ENCODE measurements at regions not wholly inside any gene's neighbourhood (a gene's known extent, or its start where the extent isn't known, plus 50 kb on each side); places are given as distances from the start of the nearest gene placed in this dataset.

- TF ChIP-seq REST (tag by site-specific recombination; IDR thresholded peaks at IDR 0.05) (no peak), ZNF23 (tag by site-specific recombination; IDR thresholded peaks at IDR 0.05; ENCODE audit: borderline replicate concordance) (no peak), CTCF (tag by site-specific recombination; IDR thresholded peaks at IDR 0.05) (no peak), SALL2 (tag by site-specific recombination; IDR thresholded peaks at IDR 0.05; ENCODE audit: borderline replicate concordance) (no peak), YY2 (tag by site-specific recombination; IDR thresholded peaks at IDR 0.05) (no peak), ZNF600 (tag by site-specific recombination; IDR thresholded peaks at IDR 0.05) (no peak), ZBTB49 (tag by site-specific recombination; IDR thresholded peaks at IDR 0.05; ENCODE audit: low read depth) (no peak), KLF16 (tag by site-specific recombination; IDR thresholded peaks at IDR 0.05) (no peak), ZNF302 (tag by site-specific recombination; IDR thresholded peaks at IDR 0.05; ENCODE audit: low read depth) (no peak), ZSCAN23 (tag by site-specific recombination; IDR thresholded peaks at IDR 0.05) (no peak), ZFP69B (tag by site-specific recombination; IDR thresholded peaks at IDR 0.05) (no peak)
Observed at GRCh38 chr10:62457196-62457595, 83.0 kb downstream of the ZNF365 start.
